ENCODE measurements at regions not wholly inside any gene's neighbourhood (a gene's known extent, or its start where the extent isn't known, plus 50 kb on each side); places are given as distances from the start of the nearest gene placed in this dataset.

DNA sequence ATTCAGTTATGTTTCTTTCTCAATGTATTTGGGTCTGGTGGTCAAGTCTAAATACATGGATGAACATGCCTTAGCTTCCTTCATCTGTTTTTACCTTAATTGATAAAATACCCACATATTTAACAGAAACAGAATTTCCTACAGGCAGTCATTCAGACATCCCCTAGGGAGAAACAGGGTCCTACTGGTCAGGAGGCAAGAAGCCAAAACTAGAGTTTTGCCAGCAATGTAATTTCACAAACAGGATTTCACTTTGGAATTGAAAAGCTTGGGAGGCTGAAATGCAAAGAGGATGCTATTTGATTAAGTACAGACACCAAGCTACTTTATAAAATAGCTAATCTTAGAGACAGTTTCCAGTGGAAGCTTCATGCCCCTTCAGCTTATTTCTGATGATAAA, 224.2 kb downstream of the SIPA1L2 start:
- no peak overlapping the region for H3K4me2 ChIP-seq (ENCODE audit: low read depth, low read length)
- H2AK9ac ChIP-seq (replicated peaks; ENCODE audit: low read depth, low read length, poor library complexity): no peak overlapping the region
- no peak overlapping the region for H3K56ac ChIP-seq (ENCODE audit: extremely low read depth, insufficient read depth, low read length)
- no peaks in the 10 kb centered on the region for H3K79me1 ChIP-seq (ENCODE audit: low read depth in 1 of 2, low read length in 2 of 2)
- no peaks in the 10 kb centered on the region for H3K27me3 ChIP-seq (ENCODE audit: control insufficient read depth, insufficient read depth, low read length)
- no peak overlapping the region for H3K4ac ChIP-seq (ENCODE audit: low read depth, low read length)
- H3K18ac ChIP-seq (ENCODE audit: low read depth, low read length): no peak overlapping the region
- no peak overlapping the region for H4K5ac ChIP-seq (ENCODE audit: low read depth, low read length)
- BruUV-seq (replicated peaks): no TSS peak
- intact Hi-C loops (cut with micrococcal nuclease) (no loop called here), dilution Hi-C loops (cut with HindIII; ENCODE audit: low sequenced_read_pairs, unreplicated experiment) (no loop called here), in situ Hi-C loops (cut with MboI; ENCODE audit: low sequenced_read_pairs) (no loop called here)
- H3K36me3 ChIP-seq (ENCODE audit: control insufficient read depth, insufficient read depth, low read length): peaks cover 15% of the 10 kb centered on the region; the same call in 1 of the 2 replicates
- H4K91ac ChIP-seq (ENCODE audit: insufficient read depth, low read depth, low read length): no peak overlapping the region
- no peaks in the 10 kb centered on the region; the same call in 1 of the 2 replicates for H3K9me1 ChIP-seq (ENCODE audit: insufficient read depth, low read length)
- ATAC-seq (ENCODE audit: low read depth) (no peak), DNase-seq (no peak)
- ChIA-PET CTCF (no interaction called here), POLR2A (ENCODE audit: unreplicated experiment) (no interaction called here)
- no peaks in the 10 kb centered on the region; the same call in 1 of the 2 replicates for H3K4me1 ChIP-seq (ENCODE audit: control insufficient read depth, insufficient read depth, low read length)
- no peak overlapping the region for H3K27ac ChIP-seq (ENCODE audit: insufficient read depth, low read length)
- H3K9me3 ChIP-seq (ENCODE audit: control insufficient read depth, insufficient read depth, low read length): peaks cover 5% of the 10 kb centered on the region
- H2AK5ac ChIP-seq (ENCODE audit: low read depth, low read length): no peak overlapping the region
- no peaks in the 10 kb centered on the region for H4K20me1 ChIP-seq (ENCODE audit: insufficient read depth, low read length)
- TF ChIP-seq MXI1 (IDR thresholded peaks at IDR 0.05; ENCODE audit: borderline replicate concordance, low read depth, low read length) (no peak), CHD1 (IDR thresholded peaks at IDR 0.05; ENCODE audit: low read depth, low read length) (no peak), POLR2A (IDR thresholded peaks at IDR 0.05; ENCODE audit: low read depth, low read length) (no peak), FOS (IDR thresholded peaks at IDR 0.05; ENCODE audit: low read depth, low read length) (no peak), BHLHE40 (IDR thresholded peaks at IDR 0.05; ENCODE audit: low read depth, low read length) (no peak)
- TF ChIP-seq, protein P1, sequence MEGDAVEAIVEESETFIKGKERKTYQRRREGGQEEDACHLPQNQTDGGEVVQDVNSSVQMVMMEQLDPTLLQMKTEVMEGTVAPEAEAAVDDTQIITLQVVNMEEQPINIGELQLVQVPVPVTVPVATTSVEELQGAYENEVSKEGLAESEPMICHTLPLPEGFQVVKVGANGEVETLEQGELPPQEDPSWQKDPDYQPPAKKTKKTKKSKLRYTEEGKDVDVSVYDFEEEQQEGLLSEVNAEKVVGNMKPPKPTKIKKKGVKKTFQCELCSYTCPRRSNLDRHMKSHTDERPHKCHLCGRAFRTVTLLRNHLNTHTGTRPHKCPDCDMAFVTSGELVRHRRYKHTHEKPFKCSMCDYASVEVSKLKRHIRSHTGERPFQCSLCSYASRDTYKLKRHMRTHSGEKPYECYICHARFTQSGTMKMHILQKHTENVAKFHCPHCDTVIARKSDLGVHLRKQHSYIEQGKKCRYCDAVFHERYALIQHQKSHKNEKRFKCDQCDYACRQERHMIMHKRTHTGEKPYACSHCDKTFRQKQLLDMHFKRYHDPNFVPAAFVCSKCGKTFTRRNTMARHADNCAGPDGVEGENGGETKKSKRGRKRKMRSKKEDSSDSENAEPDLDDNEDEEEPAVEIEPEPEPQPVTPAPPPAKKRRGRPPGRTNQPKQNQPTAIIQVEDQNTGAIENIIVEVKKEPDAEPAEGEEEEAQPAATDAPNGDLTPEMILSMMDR (conservative IDR thresholded peaks at IDR 0.05; ENCODE audit: low read depth, low read length): no peak
- TF ChIP-seq, protein P2, sequence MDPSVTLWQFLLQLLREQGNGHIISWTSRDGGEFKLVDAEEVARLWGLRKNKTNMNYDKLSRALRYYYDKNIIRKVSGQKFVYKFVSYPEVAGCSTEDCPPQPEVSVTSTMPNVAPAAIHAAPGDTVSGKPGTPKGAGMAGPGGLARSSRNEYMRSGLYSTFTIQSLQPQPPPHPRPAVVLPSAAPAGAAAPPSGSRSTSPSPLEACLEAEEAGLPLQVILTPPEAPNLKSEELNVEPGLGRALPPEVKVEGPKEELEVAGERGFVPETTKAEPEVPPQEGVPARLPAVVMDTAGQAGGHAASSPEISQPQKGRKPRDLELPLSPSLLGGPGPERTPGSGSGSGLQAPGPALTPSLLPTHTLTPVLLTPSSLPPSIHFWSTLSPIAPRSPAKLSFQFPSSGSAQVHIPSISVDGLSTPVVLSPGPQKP (IDR thresholded peaks at IDR 0.05; ENCODE audit: borderline replicate concordance, low read depth, low read length): no peak
- no peak overlapping the region for H3K4me3 ChIP-seq (ENCODE audit: insufficient read depth, low read depth, low read length)
- H2BK5ac ChIP-seq (ENCODE audit: low read depth, low read length, poor library complexity, severe bottlenecking): no peak overlapping the region
- no peak overlapping the region for H2AFZ ChIP-seq (replicated peaks; ENCODE audit: low read length, poor library complexity)
- H4K8ac ChIP-seq (ENCODE audit: low read depth in 2 of 2, low read length in 2 of 2): no peak overlapping the region
- no peak overlapping the region for H2BK20ac ChIP-seq (ENCODE audit: low read depth, low read length)
- no peak overlapping the region for H3K9ac ChIP-seq (ENCODE audit: low read depth, low read length)
- no peak overlapping the region for H2BK120ac ChIP-seq (ENCODE audit: low read depth, low read length)
- H2BK15ac ChIP-seq (ENCODE audit: low read depth, low read length): no peak overlapping the region
- no peak overlapping the region for H3K14ac ChIP-seq (replicated peaks; ENCODE audit: low read depth, low read length)
- no peak overlapping the region for H3K23ac ChIP-seq (ENCODE audit: low read depth, low read length)

Measured in IMR-90 (cell line).